T-cell (primary cell): ENCODE measurements at regions not wholly inside any gene's neighbourhood (a gene's known extent, or its start where the extent isn't known, plus 50 kb on each side); places are given as distances from the start of the nearest gene placed in this dataset.

Experiments used
- ATAC-seq, 4 experiments: fragments of 200-7000 bp in 3 of 4; fragments of 150-1000 bp in 1 of 4; cut with Tn5 transposase; replicated peaks in 1 of 4; 1 replicate in 3 of 4; 2 replicates in 1 of 4; pipeline ENCODE4 v1.10.0; 2021; ENCODE audit warnings: moderate library complexity in 3 of 4, mild to moderate bottlenecking in 2 of 4, moderate number of reproducible peaks in 1 of 4
- CTCF ChIA-PET, 2 donors: fragments of 300-600 bp; sonication (Branson Sonifier 250); formaldehyde crosslinking; loops; one replicate each; lab custom pipeline; 2022; ENCODE audit warnings: antibody characterized with exemption in 2 of 2; lab: Charles Lee
- POLR2A ChIA-PET, 2 donors: fragments of 300-600 bp; sonication (Branson Sonifier 250); formaldehyde crosslinking; loops; one replicate each; lab custom pipeline; 2022; ENCODE audit warnings: antibody characterized with exemption in 2 of 2; lab: Charles Lee
- DNase-seq, 35 experiments: peaks; one replicate each; pipeline versions ENCODE4 v3.0.0 to v3.0.0-alpha.2; 2013 to 2023
- H3K27ac ChIP-seq: one replicate; pipeline ENCODE4 v1.5.1; 2013; ENCODE audit warnings: low read length
- H3K27me3 ChIP-seq, 2 experiments: replicated peaks in 1 of 2; 1 replicate in 1 of 2; 2 replicates in 1 of 2; pipeline versions ENCODE4 v1.6.1 to v1.7.0; 2013; ENCODE audit warnings: low read length in 1 of 2, mixed read lengths in 1 of 2; ENCODE audit not compliant: control insufficient read depth in 2 of 2, insufficient read depth in 2 of 2; ENCODE audit errors: extremely low read depth in 1 of 2
- H3K36me3 ChIP-seq, 2 donors: 1 replicate in 1 of 2; 2 replicates in 1 of 2; pipeline versions ENCODE4 v1.6.1 to v1.7.0; 2013; ENCODE audit warnings: low read length in 1 of 2; ENCODE audit not compliant: control insufficient read depth in 2 of 2, insufficient read depth in 1 of 2; ENCODE audit errors: extremely low read depth in 1 of 2
- H3K4me1 ChIP-seq, 2 experiments: 1 replicate in 1 of 2; 2 replicates in 1 of 2; pipeline versions ENCODE4 v1.6.1 to v1.7.0; 2013; ENCODE audit warnings: low read length in 2 of 2, mixed read lengths in 1 of 2; ENCODE audit not compliant: insufficient read depth in 2 of 2, control insufficient read depth in 1 of 2; ENCODE audit errors: extremely low read depth in 1 of 2
- H3K4me3 ChIP-seq, 2 donors: 1 replicate in 1 of 2; 2 replicates in 1 of 2; pipeline versions ENCODE4 v1.5.1 to v1.7.0; 2013; ENCODE audit warnings: mild to moderate bottlenecking in 2 of 2, low read length in 1 of 2, moderate library complexity in 1 of 2; ENCODE audit not compliant: control insufficient read depth in 1 of 2; ENCODE audit errors: extremely low read depth in 1 of 2
- H3K9me3 ChIP-seq: 2 replicates; pipeline ENCODE4 v1.7.0; 2013
- H3K27ac Mint-ChIP-seq, 2 donors: one replicate each; pipeline ENCODE4 v1.8.0; 2020 to 2021; ENCODE audit warnings: mild to moderate bottlenecking in 2 of 2, mixed read lengths in 2 of 2
- H3K27me3 Mint-ChIP-seq, 2 donors: one replicate each; pipeline ENCODE4 v1.8.0; 2021 to 2022; ENCODE audit warnings: mixed read lengths in 2 of 2
- H3K36me3 Mint-ChIP-seq: one replicate; pipeline ENCODE4 v1.8.0; 2021; ENCODE audit warnings: mixed read lengths
- H3K4me1 Mint-ChIP-seq, 3 donors: one replicate each; pipeline ENCODE4 v1.8.0; 2020 to 2022; ENCODE audit warnings: mixed read lengths in 3 of 3, mild to moderate bottlenecking in 1 of 3
- H3K4me3 Mint-ChIP-seq, 3 donors: one replicate each; pipeline ENCODE4 v1.8.0; 2020 to 2022; ENCODE audit warnings: mild to moderate bottlenecking in 3 of 3, mixed read lengths in 3 of 3, moderate library complexity in 3 of 3
- H3K9me3 Mint-ChIP-seq, 3 donors: one replicate each; pipeline ENCODE4 v1.8.0; 2020 to 2022; ENCODE audit warnings: mixed read lengths in 3 of 3
- WGBS: methylation state at CpG from one replicate; pipeline ENCODE4 v1.1.5; 2013; ENCODE audit warnings: missing lambda C conversion rate; ENCODE audit not compliant: insufficient coverage; 5-methylcytosine and 5-hydroxymethylcytosine counted together

- H3K4me1 Mint-ChIP-seq, result no peaks in the 10 kb centered on the region
- H3K9me3 Mint-ChIP-seq, result peaks cover 0 to 4% (median 0%) of the 10 kb centered on the region in 3 donors
- no peak for ATAC-seq
- no peaks in the 10 kb centered on the region for H3K27me3 Mint-ChIP-seq
- Histone ChIP-seq H3K4me1 (no peaks in the 10 kb centered on the region), H3K9me3 (no peaks in the 10 kb centered on the region), H3K27ac (no peak overlapping the region), H3K36me3 (no peaks in the 10 kb centered on the region), H3K27me3 (no peaks in the 10 kb centered on the region), H3K4me3 (no peak overlapping the region)
- CTCF ChIA-PET, result no interaction called here
- no peak for DNase-seq
- POLR2A ChIA-PET, result no interaction called here
- no peak overlapping the region for H3K27ac Mint-ChIP-seq
- no peaks in the 10 kb centered on the region for H3K36me3 Mint-ChIP-seq
- H3K4me3 Mint-ChIP-seq, result no peak overlapping the region
These were observed 477.6 kb downstream of the FBXO15 start for GRCh38 chr18:73670039-73670438.

GRCh38 chr18:73669297-73669696 is 478.3 kb downstream of the FBXO15 start:
- no peak overlapping the region for H3K4me3 Mint-ChIP-seq
- Histone ChIP-seq H3K9me3 (no peaks in the 10 kb centered on the region), H3K4me3 (no peak overlapping the region), H3K36me3 (no peaks in the 10 kb centered on the region), H3K27me3 (no peaks in the 10 kb centered on the region), H3K27ac (no peak overlapping the region), H3K4me1 (no peaks in the 10 kb centered on the region)
- no peaks in the 10 kb centered on the region for H3K4me1 Mint-ChIP-seq
- ATAC-seq, result no peak
- POLR2A ChIA-PET, result no interaction called here
- WGBS, result no CpG with 5 or more reads among the region's 6 CpGs
- H3K27me3 Mint-ChIP-seq, result no peaks in the 10 kb centered on the region
- H3K9me3 Mint-ChIP-seq, result peaks cover 0 to 4% (median 0%) of the 10 kb centered on the region in 3 donors
- no peak for DNase-seq
- no peak overlapping the region for H3K27ac Mint-ChIP-seq
- H3K36me3 Mint-ChIP-seq, result no peaks in the 10 kb centered on the region
- CTCF ChIA-PET, result interaction anchor here in 1 of 2 donors (0.6 kb wide), 1 partner anchor 173 kb away, joined by 3 read pairs; no protein-coding TSS in a partner anchor

DNA sequence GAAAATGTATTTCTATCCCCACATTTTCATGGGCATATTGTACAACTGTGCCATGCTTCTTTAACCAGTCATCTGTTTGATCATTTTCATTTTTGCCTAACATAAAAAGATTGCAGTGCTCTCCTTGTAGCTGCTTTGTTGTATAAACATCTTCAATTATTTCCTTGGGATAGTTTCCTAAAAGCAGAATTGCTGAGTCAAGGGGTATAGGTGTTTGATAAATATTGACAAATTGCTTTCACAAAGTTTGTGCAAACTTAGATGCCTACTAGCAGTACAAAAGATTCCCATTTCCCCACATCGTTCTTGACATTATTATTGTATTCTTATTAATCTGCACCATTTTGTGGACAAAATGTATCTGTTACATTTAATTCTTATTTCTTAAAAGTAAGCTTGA is 479.6 kb downstream of the FBXO15 start:
- ATAC-seq, result no peak
- POLR2A ChIA-PET, result no interaction called here
- peaks cover 0 to 4% (median 0%) of the 10 kb centered on the region in 3 donors for H3K9me3 Mint-ChIP-seq
- Histone ChIP-seq H3K4me3 (no peak overlapping the region), H3K4me1 (no peaks in the 10 kb centered on the region), H3K27ac (no peak overlapping the region), H3K9me3 (no peaks in the 10 kb centered on the region), H3K36me3 (no peaks in the 10 kb centered on the region), H3K27me3 (no peaks in the 10 kb centered on the region)
- no CpG with 5 or more reads among the region's 1 CpG for WGBS
- H3K36me3 Mint-ChIP-seq, result no peaks in the 10 kb centered on the region
- H3K4me1 Mint-ChIP-seq, result no peaks in the 10 kb centered on the region
- H3K27ac Mint-ChIP-seq, result no peak overlapping the region
- H3K27me3 Mint-ChIP-seq, result no peaks in the 10 kb centered on the region
- no peak overlapping the region for H3K4me3 Mint-ChIP-seq
- CTCF ChIA-PET, result no interaction called here
- no peak for DNase-seq

- Histone ChIP-seq H3K4me1 (peaks cover 0 to 2% of the 10 kb centered on the region in 2 experiments), H3K36me3 (no peaks in the 10 kb centered on the region), H3K27ac (no peak overlapping the region), H3K27me3 (no peaks in the 10 kb centered on the region), H3K4me3 (no peak overlapping the region), H3K9me3 (no peaks in the 10 kb centered on the region)
- Mint-ChIP-seq H3K4me1 (peaks cover 0 to 11% (median 2%) of the 10 kb centered on the region in 3 donors), H3K9me3 (peaks cover 0 to 4% (median 0%) of the 10 kb centered on the region in 3 donors), H3K27me3 (no peaks in the 10 kb centered on the region), H3K36me3 (no peaks in the 10 kb centered on the region), H3K4me3 (no peak overlapping the region), H3K27ac (no peak overlapping the region)
- ChIA-PET CTCF (no interaction called here), POLR2A (no interaction called here)
- ATAC-seq (no peak), DNase-seq (no peak)
- WGBS, result no CpG with 5 or more reads among the region's 1 CpG
These were observed 480.9 kb downstream of the FBXO15 start for GRCh38 chr18:73666772-73667171.

DNA sequence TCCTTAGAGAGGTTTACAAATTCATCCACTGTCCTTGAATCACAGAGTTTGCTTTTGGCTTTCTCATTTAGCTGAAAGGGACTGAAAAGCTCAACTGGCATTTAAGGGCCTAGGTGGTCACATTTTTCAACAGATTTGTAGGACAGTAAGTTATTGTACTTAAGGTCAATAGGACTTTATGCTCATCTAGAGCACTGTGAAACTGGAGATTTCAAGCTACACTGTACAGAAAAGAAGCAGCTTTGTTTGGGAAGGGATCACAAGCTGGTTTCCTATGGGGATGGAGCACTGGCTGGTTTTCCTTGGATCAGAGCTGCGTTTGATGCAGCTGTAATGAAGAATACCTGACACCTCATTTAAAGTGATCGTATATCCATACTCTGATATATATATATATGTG is 482.7 kb downstream of the FBXO15 start:
- no peak overlapping the region for H3K27ac ChIP-seq
- H3K4me1 ChIP-seq, result peaks cover 0 to 2% of the 10 kb centered on the region in 2 experiments
- no peak for ATAC-seq
- H3K4me3 ChIP-seq, result no peak overlapping the region
- ChIA-PET POLR2A (no interaction called here), CTCF (no interaction called here)
- Mint-ChIP-seq H3K27me3 (no peaks in the 10 kb centered on the region), H3K36me3 (no peaks in the 10 kb centered on the region), H3K4me3 (no peak overlapping the region), H3K4me1 (peaks cover 0 to 11% (median 2%) of the 10 kb centered on the region in 3 donors), H3K9me3 (no peaks in the 10 kb centered on the region), H3K27ac (no peak overlapping the region)
- H3K36me3 ChIP-seq, result no peaks in the 10 kb centered on the region
- no CpG with 5 or more reads among the region's 2 CpGs for WGBS
- no peak for DNase-seq
- H3K27me3 ChIP-seq, result no peaks in the 10 kb centered on the region
- H3K9me3 ChIP-seq, result no peaks in the 10 kb centered on the region

GRCh38 chr18:73663581-73663980 is 484.1 kb downstream of the FBXO15 start:
- no CpG with 5 or more reads among the region's 2 CpGs for WGBS
- H3K4me3 ChIP-seq, result no peak overlapping the region
- no peaks in the 10 kb centered on the region for H3K36me3 ChIP-seq
- no peaks in the 10 kb centered on the region for H3K9me3 ChIP-seq
- no peak for DNase-seq
- Mint-ChIP-seq H3K4me3 (no peak overlapping the region), H3K9me3 (no peaks in the 10 kb centered on the region), H3K27ac (no peak overlapping the region), H3K4me1 (peaks cover 0 to 11% (median 2%) of the 10 kb centered on the region in 3 donors), H3K36me3 (no peaks in the 10 kb centered on the region), H3K27me3 (no peaks in the 10 kb centered on the region)
- peaks cover 0 to 2% of the 10 kb centered on the region in 2 experiments for H3K4me1 ChIP-seq
- no peak for ATAC-seq
- H3K27ac ChIP-seq, result no peak overlapping the region
- POLR2A ChIA-PET, result interaction anchor here in 1 of 2 donors (0.6 kb wide), 1 partner anchor 35 kb away, joined by 3 read pairs; no protein-coding TSS in a partner anchor
- CTCF ChIA-PET, result no interaction called here
- H3K27me3 ChIP-seq, result no peaks in the 10 kb centered on the region

DNA sequence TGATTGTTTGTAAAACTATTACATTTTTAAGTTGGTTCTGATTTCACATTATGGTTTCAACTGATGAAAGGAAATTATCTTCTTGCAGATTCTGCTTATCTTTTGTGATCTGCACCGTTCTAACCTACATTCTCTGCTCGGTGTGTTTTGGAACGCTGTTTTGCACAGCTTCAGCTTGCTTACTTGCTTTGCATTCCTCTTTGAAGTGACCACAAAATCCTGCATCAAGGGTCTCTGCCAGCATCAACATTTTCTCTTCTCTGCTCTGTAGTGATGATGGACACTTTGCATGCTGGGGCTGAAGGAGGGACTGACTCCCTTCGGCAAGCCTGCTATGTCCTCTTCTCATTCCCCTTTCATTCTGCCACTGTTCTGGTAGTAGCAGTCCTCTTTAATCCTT is 485.2 kb downstream of the FBXO15 start:
- Mint-ChIP-seq H3K27me3 (no peaks in the 10 kb centered on the region), H3K4me3 (no peak overlapping the region), H3K4me1 (peaks cover 0 to 11% (median 2%) of the 10 kb centered on the region in 3 donors), H3K9me3 (no peaks in the 10 kb centered on the region), H3K27ac (no peak overlapping the region), H3K36me3 (no peaks in the 10 kb centered on the region)
- CTCF ChIA-PET, result no interaction called here
- no peak for DNase-seq
- H3K27ac ChIP-seq, result no peak overlapping the region
- H3K27me3 ChIP-seq, result no peaks in the 10 kb centered on the region
- POLR2A ChIA-PET, result no interaction called here
- H3K36me3 ChIP-seq, result no peaks in the 10 kb centered on the region
- ATAC-seq, result no peak
- 0% methylated on average over 1 of the region's 4 CpGs for WGBS
- H3K9me3 ChIP-seq, result no peaks in the 10 kb centered on the region
- H3K4me3 ChIP-seq, result no peak overlapping the region
- H3K4me1 ChIP-seq, result peaks cover 0 to 2% of the 10 kb centered on the region in 2 experiments
